Activated naive CD4-positive, alpha-beta T cell treated with anti-CD3 and anti-CD28 coated beads for 36 hours (primary cell): ENCODE measurements at regions not wholly inside any gene's neighbourhood (a gene's known extent, or its start where the extent isn't known, plus 50 kb on each side); places are given as distances from the start of the nearest gene placed in this dataset.
"Not testable (repeated sequence)": the region's sequence is repeated elsewhere in the genome, so short reads cannot be mapped to it uniquely, and the experiment has no call there.

Experiments used
- CTCF ChIA-PET: fragments of 350-600 bp; sonication (Branson Sonifier 250); formaldehyde crosslinking; loops from one replicate; lab custom pipeline; 2021; ENCODE audit warnings: antibody characterized with exemption; lab: Charles Lee
- DNase-seq: peaks from one replicate; pipeline ENCODE4 v3.0.0-alpha.2; 2020
- H3K27ac Mint-ChIP-seq: one replicate; pipeline ENCODE4 v1.8.0; 2021; ENCODE audit warnings: mild to moderate bottlenecking, mixed read lengths
- H3K27me3 Mint-ChIP-seq: one replicate; pipeline ENCODE4 v1.8.0; 2021; ENCODE audit warnings: low read depth, mixed read lengths
- H3K36me3 Mint-ChIP-seq: one replicate; pipeline ENCODE4 v1.8.0; 2021; ENCODE audit warnings: low read depth, mixed read lengths
- H3K4me1 Mint-ChIP-seq: one replicate; pipeline ENCODE4 v1.8.0; 2021; ENCODE audit warnings: low read depth, mixed read lengths
- H3K4me3 Mint-ChIP-seq: one replicate; pipeline ENCODE4 v1.8.0; 2021; ENCODE audit warnings: mild to moderate bottlenecking, moderate library complexity, mixed read lengths
- H3K9me3 Mint-ChIP-seq: one replicate; pipeline ENCODE4 v1.8.0; 2021; ENCODE audit warnings: mixed read lengths
- intact Hi-C: fragments of 100-400 bp; cut with micrococcal nuclease; formaldehyde crosslinking; loops from one replicate; pipeline ENCODE4 v1.15.1; 2023

- intact Hi-C loops = no loop called here
- Mint-ChIP-seq H3K36me3 (no peaks in the 10 kb centered on the region), H3K4me3 (no peak overlapping the region), H3K9me3 (peaks cover 11% of the 10 kb centered on the region), H3K27me3 (no peaks in the 10 kb centered on the region), H3K4me1 (no peaks in the 10 kb centered on the region), H3K27ac (no peak overlapping the region)
- no peak for DNase-seq
- CTCF ChIA-PET = no interaction called here
Observed at GRCh38 chr3:26460985-26461384, 161.6 kb upstream of the LRRC3B start.

GRCh38 chr3:26472345-26472744, 150.2 kb upstream of the LRRC3B start:
- no peaks in the 10 kb centered on the region for H3K36me3 Mint-ChIP-seq
- intact Hi-C loops = no loop called here
- CTCF ChIA-PET = interaction anchor here (0.7 kb wide), 1 partner anchor 568 kb away, joined by 3 read pairs; no protein-coding TSS in a partner anchor

GRCh38 chr3:26474706-26475105, 147.9 kb upstream of the LRRC3B start:
- Mint-ChIP-seq H3K4me1 (no peaks in the 10 kb centered on the region), H3K36me3 (no peaks in the 10 kb centered on the region), H3K9me3 (peaks cover 2% of the 10 kb centered on the region), H3K27ac (no peak overlapping the region), H3K27me3 (no peaks in the 10 kb centered on the region), H3K4me3 (no peak overlapping the region)
- intact Hi-C loops = no loop called here
- DNase-seq = no peak
- CTCF ChIA-PET = no interaction called here

More at GRCh38 chr3:26472345-26472744, 150.2 kb upstream of the LRRC3B start:
- H3K9me3 Mint-ChIP-seq = peaks cover 8% of the 10 kb centered on the region
- no peak overlapping the region for H3K4me3 Mint-ChIP-seq
- no peaks in the 10 kb centered on the region for H3K27me3 Mint-ChIP-seq
- no peak overlapping the region for H3K27ac Mint-ChIP-seq
- no peaks in the 10 kb centered on the region for H3K4me1 Mint-ChIP-seq
- DNase-seq = no peak

GRCh38 chr3:26480377-26480776, 142.2 kb upstream of the LRRC3B start:
- Mint-ChIP-seq H3K9me3 (peaks cover 2% of the 10 kb centered on the region), H3K27me3 (no peaks in the 10 kb centered on the region), H3K36me3 (no peaks in the 10 kb centered on the region), H3K27ac (no peak overlapping the region), H3K4me1 (no peaks in the 10 kb centered on the region), H3K4me3 (no peak overlapping the region)
- intact Hi-C loops = no loop called here
- CTCF ChIA-PET = no interaction called here
- DNase-seq = no peak

GRCh38 chr3:26484140-26484539, 138.4 kb upstream of the LRRC3B start:
- no peak overlapping the region for H3K4me3 Mint-ChIP-seq
- intact Hi-C loops = no loop called here
- H3K4me1 Mint-ChIP-seq = no peaks in the 10 kb centered on the region
- no peak for DNase-seq
- no peaks in the 10 kb centered on the region for H3K27me3 Mint-ChIP-seq
- no peak overlapping the region for H3K27ac Mint-ChIP-seq
- no peaks in the 10 kb centered on the region for H3K9me3 Mint-ChIP-seq
- no peaks in the 10 kb centered on the region for H3K36me3 Mint-ChIP-seq
- CTCF ChIA-PET = no interaction called here

- no peak overlapping the region for H3K4me3 Mint-ChIP-seq
- no peaks in the 10 kb centered on the region for H3K36me3 Mint-ChIP-seq
- no peak overlapping the region for H3K27ac Mint-ChIP-seq
- H3K4me1 Mint-ChIP-seq = no peaks in the 10 kb centered on the region
- H3K9me3 Mint-ChIP-seq = peaks cover 14% of the 10 kb centered on the region
- intact Hi-C loops = no loop called here
- no peak for DNase-seq
- CTCF ChIA-PET = no interaction called here
- no peaks in the 10 kb centered on the region for H3K27me3 Mint-ChIP-seq
Observed at GRCh38 chr3:26498271-26498670, 124.3 kb upstream of the LRRC3B start.

- CTCF ChIA-PET = no interaction called here
- DNase-seq = no peak
- H3K4me1 Mint-ChIP-seq = no peaks in the 10 kb centered on the region
- H3K27me3 Mint-ChIP-seq = no peaks in the 10 kb centered on the region
- no peaks in the 10 kb centered on the region for H3K36me3 Mint-ChIP-seq
- peaks cover 6% of the 10 kb centered on the region for H3K9me3 Mint-ChIP-seq
- intact Hi-C loops = no loop called here
- H3K4me3 Mint-ChIP-seq = no peak overlapping the region
- no peak overlapping the region for H3K27ac Mint-ChIP-seq
Observed at GRCh38 chr3:26505399-26505798, 117.2 kb upstream of the LRRC3B start.

DNA sequence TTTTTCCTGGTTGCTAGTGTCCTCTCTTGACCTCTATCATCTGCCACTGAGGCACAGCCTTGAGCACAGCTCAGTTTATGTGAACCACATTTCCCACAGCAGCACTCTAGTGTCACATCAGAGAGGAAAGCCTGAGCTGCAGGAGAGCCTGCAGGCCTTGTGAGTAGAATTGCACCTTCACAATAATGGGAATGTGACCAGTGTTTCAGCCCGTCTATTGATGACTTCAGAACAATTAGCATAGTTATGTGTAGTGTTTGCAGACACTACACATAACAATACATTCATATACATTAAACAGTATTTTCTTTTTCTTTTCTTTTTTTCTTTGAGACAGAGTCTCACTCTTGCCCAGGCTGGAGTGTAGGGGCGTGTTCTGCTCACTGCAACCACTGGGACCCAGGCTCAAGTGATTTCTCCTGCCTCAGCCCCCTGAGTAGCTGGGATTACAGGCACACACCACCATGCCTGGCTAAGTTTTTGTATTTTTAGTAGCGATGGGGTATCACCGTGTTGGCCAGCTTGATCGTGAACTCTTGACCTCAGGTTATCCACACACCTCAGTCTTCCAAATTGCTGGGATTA, 108.0 kb upstream of the LRRC3B start:
- H3K4me1 Mint-ChIP-seq, H3K27ac Mint-ChIP-seq, H3K9me3 Mint-ChIP-seq, intact Hi-C loops, DNase-seq, CTCF ChIA-PET, H3K4me3 Mint-ChIP-seq, H3K36me3 Mint-ChIP-seq, H3K27me3 Mint-ChIP-seq: not testable (repeated sequence)

DNA sequence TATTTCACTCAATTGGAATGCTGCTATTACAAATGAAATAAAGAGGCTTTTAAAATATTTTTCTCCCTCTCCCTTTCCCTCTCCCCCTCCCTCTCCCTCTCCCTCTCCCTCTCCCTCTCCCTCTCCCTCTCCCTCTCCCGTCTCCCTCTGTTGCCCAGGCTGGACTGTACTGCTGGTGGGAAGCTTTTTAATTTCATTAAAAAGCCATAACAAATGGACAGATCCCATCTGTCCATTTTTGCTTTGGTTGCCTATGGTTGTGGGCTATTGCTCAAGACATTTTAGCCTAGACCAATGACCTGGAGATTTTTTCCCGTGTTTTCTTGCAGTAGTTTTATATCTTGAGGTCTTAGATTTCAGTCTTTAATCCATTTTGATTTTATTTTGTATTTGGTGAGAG, 107.2 kb upstream of the LRRC3B start:
- Mint-ChIP-seq H3K4me1 (no peaks in the 10 kb centered on the region), H3K36me3 (no peaks in the 10 kb centered on the region), H3K9me3 (peaks cover 9% of the 10 kb centered on the region), H3K27ac (no peak overlapping the region), H3K27me3 (no peaks in the 10 kb centered on the region), H3K4me3 (no peak overlapping the region)
- CTCF ChIA-PET = no interaction called here
- intact Hi-C loops = no loop called here
- DNase-seq = no peak

GRCh38 chr3:26521261-26521660, 101.3 kb upstream of the LRRC3B start:
- DNase-seq = no peak
- Mint-ChIP-seq H3K4me3 (no peak overlapping the region), H3K27me3 (no peaks in the 10 kb centered on the region), H3K27ac (no peak overlapping the region), H3K36me3 (no peaks in the 10 kb centered on the region), H3K4me1 (no peaks in the 10 kb centered on the region), H3K9me3 (peaks cover 20% of the 10 kb centered on the region)
- CTCF ChIA-PET = no interaction called here
- intact Hi-C loops = no loop called here

DNA sequence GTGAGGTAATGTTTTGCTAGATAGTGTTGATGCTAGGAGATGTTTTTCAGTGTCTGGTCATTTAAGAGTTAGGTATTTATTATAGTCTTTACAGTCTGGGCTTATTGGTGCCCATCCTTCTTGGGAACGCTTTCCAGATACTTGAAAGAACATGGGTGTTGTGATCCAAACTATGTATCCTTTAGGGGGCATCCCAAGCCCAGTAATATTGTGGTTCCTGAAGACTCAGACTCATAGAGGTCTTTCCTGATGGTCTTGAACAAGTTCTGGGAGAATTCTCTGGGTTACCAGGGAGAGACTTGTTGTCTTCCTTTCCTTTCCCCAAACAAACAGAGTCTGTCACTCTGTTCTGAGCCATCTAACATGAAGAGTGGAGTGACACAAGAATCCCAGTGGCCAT, 99.7 kb upstream of the LRRC3B start:
- no peak overlapping the region for H3K27ac Mint-ChIP-seq
- CTCF ChIA-PET = no interaction called here
- intact Hi-C loops = no loop called here
- no peak for DNase-seq
- peaks cover 29% of the 10 kb centered on the region for H3K9me3 Mint-ChIP-seq
- H3K36me3 Mint-ChIP-seq = no peaks in the 10 kb centered on the region
- no peak overlapping the region for H3K4me3 Mint-ChIP-seq
- H3K27me3 Mint-ChIP-seq = no peaks in the 10 kb centered on the region
- no peaks in the 10 kb centered on the region for H3K4me1 Mint-ChIP-seq

DNA sequence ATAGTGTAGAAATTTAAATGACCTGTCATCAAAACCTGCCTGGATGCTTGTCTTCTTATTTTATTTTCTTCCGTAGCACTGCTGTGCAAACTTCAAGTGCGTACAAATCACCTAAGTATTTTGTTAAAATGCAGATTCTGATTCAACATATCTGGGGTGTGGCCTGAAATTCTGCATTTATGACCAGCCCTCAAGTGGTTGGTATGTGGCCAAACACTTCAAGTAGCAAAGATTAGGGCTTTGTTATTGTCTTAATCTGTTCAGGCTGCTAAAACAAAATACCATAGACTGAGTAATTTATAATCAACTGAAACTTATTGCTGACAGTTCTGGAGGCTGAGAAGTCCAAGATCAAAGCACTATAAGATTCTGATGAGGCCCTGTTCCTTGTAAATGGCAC, 97.6 kb upstream of the LRRC3B start:
- Mint-ChIP-seq H3K36me3 (no peaks in the 10 kb centered on the region), H3K27ac (no peak overlapping the region), H3K27me3 (no peaks in the 10 kb centered on the region), H3K9me3 (peaks cover 30% of the 10 kb centered on the region), H3K4me1 (no peaks in the 10 kb centered on the region), H3K4me3 (no peak overlapping the region)
- intact Hi-C loops = no loop called here
- DNase-seq = no peak
- CTCF ChIA-PET = no interaction called here

DNA sequence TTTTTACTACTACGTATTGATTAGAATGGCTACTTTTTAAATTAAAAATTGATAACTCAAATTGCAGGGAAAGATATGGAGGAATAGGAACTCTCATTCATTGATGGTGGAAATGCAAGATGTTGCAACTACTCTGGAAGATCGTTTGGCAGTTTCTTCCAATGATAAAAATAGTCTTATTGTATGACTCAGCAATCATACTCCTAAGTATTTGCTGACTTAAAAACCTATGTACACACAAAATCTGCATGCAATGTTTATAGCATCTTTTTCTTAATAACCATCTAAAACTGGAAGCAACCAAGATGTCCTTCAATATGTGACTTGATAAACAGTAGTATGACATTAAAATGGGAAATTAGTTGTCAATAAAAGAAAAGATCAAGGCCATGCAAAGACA, 87.4 kb upstream of the LRRC3B start:
- CTCF ChIA-PET = no interaction called here
- H3K4me1 Mint-ChIP-seq = no peaks in the 10 kb centered on the region
- H3K4me3 Mint-ChIP-seq = no peak overlapping the region
- peaks cover 5% of the 10 kb centered on the region for H3K9me3 Mint-ChIP-seq
- intact Hi-C loops = no loop called here
- DNase-seq = no peak
- H3K27me3 Mint-ChIP-seq = no peaks in the 10 kb centered on the region
- H3K27ac Mint-ChIP-seq = no peak overlapping the region
- no peaks in the 10 kb centered on the region for H3K36me3 Mint-ChIP-seq
